PC-9 (cell line): ENCODE measurements at regions not wholly inside any gene's neighbourhood (a gene's known extent, or its start where the extent isn't known, plus 50 kb on each side); places are given as distances from the start of the nearest gene placed in this dataset.

Source experiments
- BruUV-seq: library from RNA; stranded (reverse); fragments of 400-500 nt; replicated peaks from 2 replicates; lab custom pipeline; 2021; lab: Mats Ljungman, UMichigan
- CTCF ChIA-PET: fragments of 300-600 bp; sonication (Branson Sonifier 250); formaldehyde crosslinking; loops from one replicate; lab custom pipeline; 2022; ENCODE audit warnings: antibody characterized with exemption; lab: Charles Lee
- POLR2A ChIA-PET: fragments of 300-600 bp; sonication (Branson Sonifier 250); formaldehyde crosslinking; loops from one replicate; lab custom pipeline; 2022; ENCODE audit warnings: antibody characterized with exemption; ENCODE audit not compliant: unreplicated experiment; lab: Charles Lee
- DNase-seq, 2 experiments: peaks; one replicate each; pipeline versions ENCODE4 v3.0.0 to v3.0.0-alpha.2; 2015 to 2022; ENCODE audit warnings: mixed read lengths in 1 of 2
- H2AFZ ChIP-seq: fragments of 200-600 bp; sonication (generic); 2 replicates; pipeline ENCODE4 v1.8.1; 2017; ENCODE audit warnings: antibody characterized with exemption
- H3F3A ChIP-seq: fragments of 200-600 bp; sonication (generic); 2 replicates; pipeline ENCODE4 v1.8.1; 2017; ENCODE audit warnings: antibody characterized with exemption, mild to moderate bottlenecking, low read depth; ENCODE audit not compliant: insufficient read depth
- H3K27ac ChIP-seq: fragments of 200-600 bp; sonication (generic); 2 replicates; pipeline ENCODE4 v1.6.1; 2016; ENCODE audit warnings: mixed run types
- H3K27me3 ChIP-seq: fragments of 200-600 bp; sonication (generic); 2 replicates; pipeline ENCODE4 v1.6.1; 2016; ENCODE audit warnings: low read depth, mixed run types; ENCODE audit not compliant: insufficient read depth
- H3K36me3 ChIP-seq: fragments of 200-600 bp; sonication (generic); 2 replicates; pipeline ENCODE4 v1.6.1; 2016; ENCODE audit warnings: low read depth, mixed run types
- H3K4me1 ChIP-seq: fragments of 200-600 bp; sonication (generic); replicated peaks from 2 replicates; pipeline ENCODE4 v1.6.1; 2016; ENCODE audit warnings: mixed run types; ENCODE audit not compliant: insufficient read depth
- H3K4me2 ChIP-seq: fragments of 200-600 bp; sonication (generic); 2 replicates; pipeline ENCODE4 v1.6.1; 2017; ENCODE audit warnings: mixed run types
- H3K4me3 ChIP-seq: fragments of 200-600 bp; sonication (generic); 2 replicates; pipeline ENCODE4 v1.6.1; 2016; ENCODE audit warnings: mixed run types
- H3K79me2 ChIP-seq: fragments of 200-600 bp; sonication (generic); 2 replicates; pipeline ENCODE4 v1.6.1; 2017; ENCODE audit warnings: low read depth, mixed run types
- H3K9me2 ChIP-seq: fragments of 200-600 bp; sonication (generic); 2 replicates; pipeline ENCODE4 v1.8.1; 2017; ENCODE audit warnings: mild to moderate bottlenecking; ENCODE audit not compliant: insufficient read depth
- H3K9me3 ChIP-seq: fragments of 200-600 bp; sonication (generic); 2 replicates; pipeline ENCODE4 v1.8.1; 2016; ENCODE audit warnings: low read depth; ENCODE audit not compliant: insufficient read depth
- H4K20me1 ChIP-seq: fragments of 200-600 bp; sonication (generic); 2 replicates; pipeline ENCODE4 v1.8.1; 2017; ENCODE audit not compliant: insufficient read depth
- EZH2 ChIP-seq: fragments of 200-600 bp; sonication (generic); IDR thresholded peaks from 2 replicates; pipeline ENCODE4 v1.8.0; 2017; ENCODE audit warnings: antibody characterized with exemption, low read depth
- intact Hi-C: fragments of 100-400 bp; cut with micrococcal nuclease; formaldehyde crosslinking; loops from one replicate; pipeline ENCODE4 v1.10.0; 2022; ENCODE audit not compliant: unreplicated experiment
- TF ChIP-seq, protein P1 (sequence below): fragments of 200-600 bp; sonication (generic); conservative IDR thresholded peaks from 2 replicates; pipeline ENCODE4 v1.6.1; 2017; ENCODE audit warnings: mixed run types, antibody characterized with exemption, mild to moderate bottlenecking, moderate library complexity

DNA sequence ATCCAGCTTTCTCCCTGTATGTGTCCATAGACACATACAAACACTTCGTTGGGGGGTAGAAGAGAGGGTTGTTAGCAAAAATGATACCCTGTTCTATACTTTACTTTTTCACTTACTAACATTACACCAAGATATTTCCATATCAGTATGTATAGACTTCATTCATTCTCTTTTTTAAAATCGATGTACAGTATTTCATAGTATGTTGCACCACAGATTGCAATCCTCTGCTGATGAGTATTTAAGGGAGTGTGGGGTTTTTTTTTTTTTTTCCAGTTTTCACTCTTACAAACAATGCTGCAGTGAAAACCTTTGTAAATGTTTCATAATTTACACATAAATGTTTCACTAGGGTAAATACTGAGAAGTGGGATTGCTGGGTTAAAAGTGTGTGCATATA lies 402.3 kb downstream of the LRATD1 start:
- intact Hi-C loops, result no loop called here
- H3K9me2 ChIP-seq, result no peaks in the 10 kb centered on the region
- TF ChIP-seq, protein P1, sequence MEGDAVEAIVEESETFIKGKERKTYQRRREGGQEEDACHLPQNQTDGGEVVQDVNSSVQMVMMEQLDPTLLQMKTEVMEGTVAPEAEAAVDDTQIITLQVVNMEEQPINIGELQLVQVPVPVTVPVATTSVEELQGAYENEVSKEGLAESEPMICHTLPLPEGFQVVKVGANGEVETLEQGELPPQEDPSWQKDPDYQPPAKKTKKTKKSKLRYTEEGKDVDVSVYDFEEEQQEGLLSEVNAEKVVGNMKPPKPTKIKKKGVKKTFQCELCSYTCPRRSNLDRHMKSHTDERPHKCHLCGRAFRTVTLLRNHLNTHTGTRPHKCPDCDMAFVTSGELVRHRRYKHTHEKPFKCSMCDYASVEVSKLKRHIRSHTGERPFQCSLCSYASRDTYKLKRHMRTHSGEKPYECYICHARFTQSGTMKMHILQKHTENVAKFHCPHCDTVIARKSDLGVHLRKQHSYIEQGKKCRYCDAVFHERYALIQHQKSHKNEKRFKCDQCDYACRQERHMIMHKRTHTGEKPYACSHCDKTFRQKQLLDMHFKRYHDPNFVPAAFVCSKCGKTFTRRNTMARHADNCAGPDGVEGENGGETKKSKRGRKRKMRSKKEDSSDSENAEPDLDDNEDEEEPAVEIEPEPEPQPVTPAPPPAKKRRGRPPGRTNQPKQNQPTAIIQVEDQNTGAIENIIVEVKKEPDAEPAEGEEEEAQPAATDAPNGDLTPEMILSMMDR, result no peak
- TF ChIP-seq EZH2, result no peak
- no peaks in the 10 kb centered on the region for H3K4me1 ChIP-seq
- H3K27me3 ChIP-seq, result 0 out of 2 replicates have a peak, but pooled peaks cover 5% of the 10 kb centered on the region
- no peak overlapping the region for H3K4me3 ChIP-seq
- no peak for DNase-seq
- H3K79me2 ChIP-seq, result no peaks in the 10 kb centered on the region
- H3K36me3 ChIP-seq, result no peaks in the 10 kb centered on the region
- no TSS peak for BruUV-seq
- no peak overlapping the region for H3K4me2 ChIP-seq
- no peak overlapping the region for H3K27ac ChIP-seq
- POLR2A ChIA-PET, result no interaction called here
- no peaks in the 10 kb centered on the region for H4K20me1 ChIP-seq
- H3F3A ChIP-seq, result no peaks in the 10 kb centered on the region
- CTCF ChIA-PET, result no interaction called here
- no peak overlapping the region for H2AFZ ChIP-seq
- H3K9me3 ChIP-seq, result no peaks in the 10 kb centered on the region

DNA sequence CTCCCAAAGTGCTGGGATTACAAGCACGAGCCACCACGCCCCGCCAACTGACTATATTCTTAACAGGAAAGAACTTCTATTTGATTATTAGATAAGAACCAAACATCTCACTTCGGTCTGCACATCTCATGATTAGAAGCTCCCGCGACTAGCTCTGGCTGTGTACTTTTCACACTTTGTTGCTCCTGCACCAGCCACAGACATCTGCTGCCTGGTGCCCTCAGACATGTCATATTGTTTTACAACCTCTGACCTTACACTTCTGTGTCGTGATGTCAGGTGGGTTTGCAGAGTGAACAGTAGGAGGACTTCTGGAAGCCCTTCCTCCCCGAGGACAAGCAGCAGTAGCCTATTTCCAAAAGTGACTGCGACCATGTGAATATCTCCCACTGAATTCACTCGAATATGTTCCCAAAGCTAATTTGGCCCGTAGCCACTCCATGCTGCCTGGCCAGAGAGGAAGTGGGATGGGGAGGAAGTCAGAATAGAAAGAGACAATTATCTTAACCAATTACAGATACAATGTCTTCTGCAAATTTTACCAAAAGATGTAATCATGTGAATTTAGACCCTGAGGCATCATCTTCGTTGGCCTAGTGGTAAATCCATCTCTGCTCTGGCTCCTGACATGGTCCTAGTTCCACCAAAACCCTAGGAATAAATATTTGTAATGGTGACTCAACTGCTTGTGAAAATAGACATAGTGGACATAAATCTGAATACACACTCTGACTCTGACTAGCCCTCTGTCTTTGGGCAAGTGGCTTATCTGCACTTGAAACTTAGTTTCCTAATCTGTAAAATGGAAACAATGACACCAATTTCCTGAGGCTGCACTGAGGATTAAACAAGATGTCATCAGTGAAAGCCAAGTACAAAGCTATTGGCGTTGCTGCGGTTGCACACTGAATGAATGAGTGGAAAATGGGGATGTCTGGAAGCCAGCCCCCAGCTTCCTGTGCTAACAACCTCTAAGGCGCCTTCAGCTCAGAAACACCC lies 406.1 kb downstream of the LRATD1 start:
- BruUV-seq, result no TSS peak
- Histone ChIP-seq H3K36me3 (no peaks in the 10 kb centered on the region), H2AFZ (no peak overlapping the region), H3K9me2 (no peaks in the 10 kb centered on the region), H3K4me3 (no peak overlapping the region), H3K4me2 (no peak overlapping the region), H3K27me3 (0 out of 2 replicates have a peak, but pooled peaks cover 18% of the 10 kb centered on the region), H3K4me1 (no peaks in the 10 kb centered on the region), H3K79me2 (no peaks in the 10 kb centered on the region), H3K9me3 (no peaks in the 10 kb centered on the region), H3K27ac (no peak overlapping the region), H4K20me1 (no peaks in the 10 kb centered on the region), H3F3A (no peaks in the 10 kb centered on the region)
- no peak for DNase-seq
- intact Hi-C loops, result no loop called here
- TF ChIP-seq, protein P1, result no peak
- no peak for TF ChIP-seq EZH2
- CTCF ChIA-PET, result no interaction called here
- POLR2A ChIA-PET, result no interaction called here

DNA sequence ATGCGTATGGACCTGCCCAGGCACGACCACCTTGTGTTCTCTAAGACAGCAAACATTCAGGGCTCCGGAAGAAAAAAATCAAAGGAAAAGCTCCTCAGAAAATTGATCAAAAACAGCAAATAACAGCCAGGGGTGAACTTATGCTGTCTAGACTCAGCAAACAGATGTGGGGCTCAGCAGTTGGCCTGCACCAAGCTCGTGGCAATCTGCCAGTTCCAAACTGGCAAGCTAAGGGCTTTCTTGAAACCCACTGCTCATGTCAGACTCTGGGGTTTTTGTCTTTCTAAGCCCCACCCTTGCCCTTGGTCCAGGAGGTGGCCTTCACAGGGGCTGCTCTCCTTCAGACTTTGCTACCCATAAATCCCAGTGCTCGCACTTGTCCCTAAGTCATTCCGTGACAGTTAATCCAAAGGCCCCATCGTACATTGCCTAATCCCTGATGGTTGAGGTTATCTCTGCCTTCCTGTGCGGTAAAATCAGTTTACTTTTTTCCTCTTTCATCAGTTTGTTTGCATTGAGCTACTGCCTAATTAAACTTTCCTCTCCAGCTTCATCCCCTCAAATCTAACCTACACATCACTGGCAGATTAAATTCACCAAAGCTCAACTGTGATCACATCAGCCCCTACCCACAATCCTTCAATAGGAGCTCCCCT lies 408.0 kb downstream of the LRATD1 start:
- H3K9me2 ChIP-seq, result no peaks in the 10 kb centered on the region
- H3K27ac ChIP-seq, result no peak overlapping the region
- no peaks in the 10 kb centered on the region for H3F3A ChIP-seq
- ChIA-PET CTCF (no interaction called here), POLR2A (no interaction called here)
- no peak overlapping the region for H2AFZ ChIP-seq
- no peak for TF ChIP-seq EZH2
- TF ChIP-seq, protein P1, result no peak
- DNase-seq, result no peak
- H3K27me3 ChIP-seq, result 0 out of 2 replicates have a peak, but pooled peaks cover 26% of the 10 kb centered on the region
- H3K4me3 ChIP-seq, result no peak overlapping the region
- intact Hi-C loops, result no loop called here
- no peaks in the 10 kb centered on the region for H4K20me1 ChIP-seq
- BruUV-seq, result no TSS peak
- H3K36me3 ChIP-seq, result no peaks in the 10 kb centered on the region
- no peaks in the 10 kb centered on the region for H3K4me1 ChIP-seq
- no peaks in the 10 kb centered on the region for H3K9me3 ChIP-seq
- no peak overlapping the region for H3K4me2 ChIP-seq
- H3K79me2 ChIP-seq, result no peaks in the 10 kb centered on the region
